ENCODE measurements at regions not wholly inside any gene's neighbourhood (a gene's known extent, or its start where the extent isn't known, plus 50 kb on each side); places are given as distances from the start of the nearest gene placed in this dataset.

GRCh38 chr10:33809732-33810131, 475.3 kb upstream of the NRP1 start:
- no peak for TF ChIP-seq CTCF (conservative IDR thresholded peaks at IDR 0.05; ENCODE audit: low read length)
- no peak for TF ChIP-seq EZH2phosphoT487 (IDR thresholded peaks at IDR 0.05; ENCODE audit: borderline replicate concordance)
